ENCODE measurements at regions not wholly inside any gene's neighbourhood (a gene's known extent, or its start where the extent isn't known, plus 50 kb on each side); places are given as distances from the start of the nearest gene placed in this dataset.
A peak's percentile ranks its signal among the peaks of the same experiment; 100 is the strongest.

DNA sequence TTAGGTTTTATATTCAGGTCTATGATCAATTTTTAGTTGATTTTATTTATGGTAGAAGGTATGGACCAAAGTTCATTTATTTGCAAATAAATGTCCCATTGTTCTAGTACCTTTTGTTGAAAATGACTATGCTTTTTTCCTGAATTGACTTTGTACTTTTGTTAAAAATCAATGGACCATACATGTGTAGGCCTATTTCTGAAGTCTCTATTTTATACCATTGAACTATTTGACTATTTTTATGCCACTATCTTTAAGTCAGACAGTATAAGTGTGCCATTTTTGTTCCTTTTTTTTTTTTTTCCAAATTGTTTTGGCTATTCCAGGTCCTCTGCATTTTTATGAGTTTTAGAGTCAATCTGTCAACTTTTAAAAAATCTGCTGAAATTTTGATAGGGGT lies 73.6 kb upstream of the UGP2 start:
- Histone ChIP-seq H3K4me3 (no peak overlapping the region), H3K27ac (no peak overlapping the region)

DNA sequence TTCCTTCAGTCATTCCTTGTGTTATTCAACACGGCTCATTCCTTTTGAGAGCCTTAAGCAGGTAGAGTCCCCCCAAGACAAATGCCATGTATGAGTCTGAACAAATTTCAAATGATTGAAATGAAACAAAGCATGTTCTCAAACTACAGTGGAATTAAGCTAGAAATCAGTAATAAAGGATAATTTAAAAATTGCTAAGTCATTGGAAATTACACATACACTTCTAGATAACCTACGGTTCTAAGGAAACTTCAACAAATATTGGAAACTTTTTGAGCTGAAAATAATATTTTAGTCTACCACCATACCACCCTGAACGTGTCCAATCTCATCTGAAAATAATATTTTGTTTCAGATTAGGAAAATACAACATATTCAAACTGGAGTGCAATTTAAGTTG lies 71.8 kb upstream of the UGP2 start:
- Histone ChIP-seq H3K4me3 (no peak overlapping the region), H3K27ac (no peak overlapping the region)

DNA sequence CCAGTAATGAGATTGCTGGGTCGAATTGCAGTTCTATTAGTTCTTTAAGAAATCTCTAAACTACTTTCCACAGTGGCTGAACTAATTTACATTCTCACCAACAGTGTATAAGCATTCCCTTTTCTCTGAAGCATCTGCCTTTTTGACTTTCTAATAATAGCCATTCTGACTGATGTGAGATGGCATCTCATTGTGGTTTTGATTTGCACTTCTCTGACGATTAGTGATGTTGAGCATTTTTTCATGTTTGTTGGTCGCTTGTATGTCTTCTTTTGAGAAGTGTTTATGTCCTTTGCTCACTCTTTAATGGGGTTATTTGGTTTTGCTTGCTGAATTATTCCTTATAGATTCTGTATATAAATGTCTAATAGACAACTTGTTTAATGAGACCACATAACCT lies 69.6 kb upstream of the UGP2 start:
- H3K27ac ChIP-seq = no peak overlapping the region
- no peak overlapping the region for H3K4me3 ChIP-seq

DNA sequence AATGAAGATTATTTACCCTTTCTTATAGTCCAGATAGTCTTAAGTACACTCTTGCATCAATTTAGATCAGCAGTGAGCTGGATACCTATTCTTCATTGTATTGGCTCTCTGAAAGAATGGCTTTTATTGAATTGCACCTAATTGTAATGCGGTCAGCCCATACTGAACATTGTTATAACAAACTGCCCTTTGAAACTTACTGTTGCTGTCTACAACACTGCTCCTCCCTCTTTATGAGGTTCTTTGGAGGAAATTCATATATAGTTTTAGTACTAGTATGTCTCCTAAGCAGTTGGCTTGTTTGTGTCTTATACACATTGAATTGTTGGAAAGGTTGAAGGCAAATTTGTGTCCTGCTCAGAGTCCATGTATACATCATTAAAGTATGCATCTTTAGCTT lies 66.5 kb upstream of the UGP2 start:
- Histone ChIP-seq H3K4me3 (no peak overlapping the region), H3K27ac (no peak overlapping the region)

DNA sequence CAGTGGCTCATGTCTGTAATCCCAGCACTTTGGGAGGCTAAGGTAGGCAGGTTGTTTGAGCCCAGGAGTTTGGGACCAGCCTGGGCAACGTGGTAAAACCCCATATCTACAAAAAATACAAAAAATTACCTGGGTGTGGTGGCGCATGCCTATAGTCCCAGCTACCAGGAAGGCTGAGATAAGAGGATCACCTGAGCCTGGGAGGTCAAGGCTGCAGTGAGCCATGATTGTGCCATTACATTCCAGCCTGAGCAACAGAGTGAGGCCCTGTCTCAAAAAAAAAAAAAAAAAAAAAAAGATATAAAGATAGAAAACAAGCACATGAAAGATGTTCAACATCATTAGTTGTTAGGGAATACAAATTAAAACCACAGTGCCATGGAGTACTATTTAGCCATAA lies 65.3 kb upstream of the UGP2 start:
- H3K4me3 ChIP-seq = no peak overlapping the region
- no peak overlapping the region for H3K27ac ChIP-seq

DNA sequence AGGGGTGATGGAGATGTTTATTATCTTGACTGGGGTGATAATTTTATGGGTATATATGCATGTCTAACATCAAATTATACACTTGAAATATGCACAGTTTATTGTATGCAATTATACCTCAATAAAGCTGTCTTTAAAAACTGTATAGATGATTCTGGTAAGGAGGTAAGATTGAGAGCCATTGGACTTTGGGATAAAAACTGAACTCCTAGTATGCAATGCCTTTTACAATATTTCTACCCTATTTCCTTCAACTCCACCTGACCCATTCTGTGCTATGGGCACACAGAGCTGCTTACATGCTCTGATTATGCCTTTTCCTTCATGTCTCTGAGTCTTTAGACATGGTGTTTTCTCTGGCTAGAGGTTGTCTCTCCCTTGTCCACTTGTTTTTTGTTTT lies 63.9 kb upstream of the UGP2 start:
- Histone ChIP-seq H3K27ac (no peak overlapping the region), H3K4me3 (no peak overlapping the region)

DNA sequence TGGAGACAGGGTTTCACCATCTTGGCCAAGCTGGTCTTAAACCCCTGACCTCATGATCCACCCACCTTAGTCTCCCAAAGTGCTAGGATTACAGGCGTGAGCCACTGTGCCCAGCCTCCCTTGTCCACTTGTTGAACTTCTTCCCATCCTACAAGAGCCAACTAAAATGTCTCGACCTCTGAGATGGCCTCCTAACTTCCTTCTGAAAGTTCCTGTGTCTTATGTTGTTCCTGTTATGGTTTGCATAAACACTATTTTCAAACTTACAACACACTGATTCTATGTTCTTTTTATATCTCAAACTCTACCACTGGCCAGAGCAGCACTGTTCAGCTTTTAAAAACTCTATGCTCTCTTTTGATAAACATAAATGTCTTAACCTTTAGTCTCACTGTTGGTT lies 63.3 kb upstream of the UGP2 start:
- Histone ChIP-seq H3K27ac (no peak overlapping the region), H3K4me3 (no peak overlapping the region)

DNA sequence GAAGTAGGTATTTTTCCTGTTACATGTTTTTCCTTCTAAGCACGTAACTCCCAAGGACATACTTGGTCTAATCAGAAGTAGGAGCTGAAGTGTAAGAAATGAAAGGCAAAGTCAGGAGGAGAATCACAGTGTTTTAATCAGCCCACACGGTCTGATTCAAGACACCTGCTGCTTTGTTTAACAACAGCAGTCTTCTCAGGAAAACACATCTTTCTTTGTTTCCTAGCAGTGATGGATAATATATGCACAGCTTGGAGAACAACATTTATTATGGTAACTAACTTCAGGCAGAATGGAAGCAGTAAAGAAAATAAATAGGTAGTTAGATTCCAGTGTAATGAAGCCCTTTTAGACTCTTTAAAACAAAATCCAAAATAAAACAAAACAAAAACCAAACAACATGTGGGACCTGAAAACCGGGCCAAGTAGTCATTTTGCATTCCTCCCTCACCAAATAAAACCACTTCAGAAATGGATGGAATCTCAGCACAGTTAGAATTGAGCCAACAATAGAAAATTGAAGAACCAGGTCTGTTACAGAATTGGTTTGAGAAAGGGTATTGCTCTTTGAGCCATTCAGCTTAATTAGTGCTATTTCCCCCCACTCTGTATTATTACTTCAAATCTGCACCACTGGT lies 61.1 kb upstream of the UGP2 start:
- Histone ChIP-seq H3K4me3 (no peak overlapping the region), H3K27ac (peak overlapping the region in 3 of 21 experiments; percentile 7 to 28 (median 16))

DNA sequence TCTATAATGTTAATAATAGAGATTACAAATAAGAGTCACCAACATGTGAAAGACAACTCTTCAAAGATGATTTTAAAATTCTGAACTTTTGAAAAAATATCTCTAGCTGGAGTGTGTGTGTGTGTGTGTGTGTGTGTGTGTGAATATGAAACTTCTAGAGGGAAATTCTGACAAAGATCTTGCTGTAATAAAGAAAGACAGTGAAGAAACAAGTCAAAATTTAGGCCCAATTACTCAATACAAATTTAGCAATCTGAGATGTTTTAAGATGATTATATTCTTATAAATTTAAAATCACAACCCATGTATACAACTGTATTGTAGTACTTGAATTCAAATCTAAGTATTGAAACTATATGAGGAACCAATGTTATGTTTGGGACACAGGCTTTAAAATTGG lies 57.2 kb upstream of the UGP2 start:
- no peak overlapping the region for H3K27ac ChIP-seq
- no peak overlapping the region for H3K4me3 ChIP-seq

DNA sequence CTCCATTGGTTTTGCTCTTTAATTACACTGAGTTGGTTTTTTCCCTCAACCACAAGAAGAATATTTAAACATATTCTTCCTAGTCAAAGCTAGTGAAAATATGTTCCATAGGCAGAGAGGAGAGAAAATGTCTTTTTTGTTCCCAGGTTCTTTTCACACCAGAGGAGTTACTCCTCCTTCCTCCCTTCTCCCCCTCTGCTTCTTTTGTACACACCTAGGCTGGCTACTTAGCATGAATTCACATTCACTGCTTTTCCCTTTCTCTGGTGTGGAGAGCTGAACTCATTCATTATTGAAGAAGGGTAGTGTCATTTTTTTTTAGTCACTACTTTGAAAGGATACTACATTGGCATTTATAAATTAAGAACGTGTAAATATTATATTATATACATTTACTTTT lies 56.6 kb upstream of the UGP2 start:
- H3K4me3 ChIP-seq = no peak overlapping the region
- H3K27ac ChIP-seq = no peak overlapping the region

DNA sequence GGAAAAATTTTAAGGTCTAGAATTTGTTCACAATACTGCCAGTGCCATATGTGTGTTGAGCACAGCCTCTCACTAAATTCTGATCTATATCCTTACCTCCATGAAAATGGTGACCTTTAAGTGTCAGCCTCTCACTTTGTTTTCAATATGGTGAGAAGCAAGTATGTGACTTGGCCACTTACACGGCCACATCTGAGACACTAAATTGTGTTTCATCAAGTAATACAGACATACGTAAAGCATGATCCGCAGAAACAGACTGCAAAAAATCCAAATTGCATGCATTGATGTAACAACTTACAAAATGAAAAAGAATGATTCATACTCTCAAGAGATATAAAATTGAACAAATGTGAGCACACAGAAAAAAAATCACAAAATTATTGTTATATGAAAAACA lies 55.2 kb upstream of the UGP2 start:
- Histone ChIP-seq H3K27ac (no peak overlapping the region), H3K4me3 (no peak overlapping the region)

DNA sequence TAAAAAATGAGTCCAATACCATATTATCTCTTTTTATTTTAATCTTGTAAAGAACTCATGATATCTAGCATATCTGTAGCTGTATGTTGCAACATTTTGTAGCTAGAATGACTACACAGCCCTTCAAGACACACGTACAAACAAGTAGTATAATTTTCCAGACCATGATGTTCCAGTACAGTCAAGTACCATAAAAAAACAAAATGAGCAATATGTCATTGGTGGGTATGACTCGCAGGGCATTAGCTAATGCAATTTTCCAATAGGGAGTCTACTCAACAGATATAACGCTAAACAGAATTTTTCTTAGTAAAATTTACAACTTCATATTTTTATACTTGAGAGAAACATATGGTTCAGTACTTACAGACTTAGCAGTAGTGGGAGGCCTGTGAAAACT lies 53.6 kb upstream of the UGP2 start:
- peak overlapping the region in 1 of 21 experiments; percentile 28 for H3K27ac ChIP-seq
- H3K4me3 ChIP-seq = no peak overlapping the region

DNA sequence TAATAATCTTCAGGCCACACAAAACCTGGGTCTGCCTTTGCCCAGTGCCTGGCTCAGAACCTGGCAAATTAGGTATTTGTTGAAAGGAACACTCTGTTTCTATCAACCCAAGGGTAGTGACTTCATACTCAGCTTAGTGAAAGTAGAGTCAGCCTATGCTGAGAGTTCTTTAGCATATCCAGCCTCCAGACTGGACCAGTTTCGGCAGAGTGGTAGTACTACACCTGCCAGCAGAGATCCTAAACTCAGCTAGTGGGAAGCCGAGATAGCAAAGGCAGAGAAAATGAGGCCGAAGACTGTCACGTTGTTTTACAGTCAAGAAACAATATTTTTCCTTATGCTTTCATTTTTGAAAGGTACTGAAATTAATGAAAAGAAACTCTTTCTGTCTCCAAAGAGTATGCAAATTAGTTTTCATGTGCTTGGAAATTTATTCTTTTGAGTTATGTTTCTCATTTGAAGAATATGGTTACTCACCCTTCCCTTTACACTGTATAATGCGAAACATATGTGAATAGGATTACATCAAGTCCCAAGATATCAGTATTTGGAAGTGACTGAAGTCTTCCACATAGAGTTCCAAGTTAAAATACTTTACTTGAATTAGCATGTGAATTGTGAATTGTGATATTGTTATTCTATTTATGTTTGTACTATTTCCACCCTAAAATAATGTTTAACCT lies 52.2 kb upstream of the UGP2 start:
- H3K27ac ChIP-seq = peak overlapping the region in 11 of 21 experiments; percentile 18 to 70 (median 46)
- H3K4me3 ChIP-seq = no peak overlapping the region

DNA sequence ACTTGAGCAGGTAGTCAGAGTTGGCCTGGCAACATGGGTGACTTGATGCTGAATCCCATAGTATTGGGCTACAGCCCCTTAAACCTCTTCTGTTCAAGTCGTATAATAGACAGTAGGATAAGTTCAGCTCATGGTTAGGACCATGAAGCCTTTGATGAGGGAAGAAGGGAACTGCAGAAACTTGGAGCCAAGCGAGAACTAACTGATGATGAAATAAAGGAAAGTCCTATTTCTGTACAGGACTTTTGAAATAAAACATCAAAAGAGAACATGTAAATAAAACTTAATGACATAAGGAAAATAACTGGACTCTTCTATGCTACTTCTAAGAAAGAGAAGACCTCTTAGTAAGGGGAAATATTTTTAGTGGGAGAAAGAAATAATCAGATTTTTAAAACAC lies 51.2 kb upstream of the UGP2 start:
- H3K4me3 ChIP-seq = no peak overlapping the region
- peak overlapping the region in 10 of 21 experiments; percentile 3 to 76 (median 28) for H3K27ac ChIP-seq

DNA sequence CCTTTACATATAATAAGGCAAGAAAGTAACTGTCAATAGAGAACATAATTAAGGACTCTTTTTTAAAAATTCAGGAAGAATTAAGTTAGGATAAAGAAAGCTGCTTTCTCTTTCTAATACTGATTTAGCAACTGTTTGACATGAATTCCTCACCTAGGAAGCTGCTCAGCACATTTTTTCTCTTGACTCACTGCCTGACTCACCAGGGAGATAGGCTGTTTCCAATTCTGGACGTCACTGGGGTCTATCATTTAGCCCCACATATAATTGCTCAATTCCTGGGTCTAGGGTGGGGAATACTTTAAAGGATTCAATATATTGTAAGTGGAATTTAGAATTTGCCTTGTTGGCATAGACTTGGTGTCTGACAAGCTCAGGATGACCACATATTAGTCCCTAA lies 50.8 kb upstream of the UGP2 start:
- Histone ChIP-seq H3K4me3 (no peak overlapping the region), H3K27ac (peak overlapping the region in 6 of 21 experiments; percentile 3 to 76 (median 35))

DNA sequence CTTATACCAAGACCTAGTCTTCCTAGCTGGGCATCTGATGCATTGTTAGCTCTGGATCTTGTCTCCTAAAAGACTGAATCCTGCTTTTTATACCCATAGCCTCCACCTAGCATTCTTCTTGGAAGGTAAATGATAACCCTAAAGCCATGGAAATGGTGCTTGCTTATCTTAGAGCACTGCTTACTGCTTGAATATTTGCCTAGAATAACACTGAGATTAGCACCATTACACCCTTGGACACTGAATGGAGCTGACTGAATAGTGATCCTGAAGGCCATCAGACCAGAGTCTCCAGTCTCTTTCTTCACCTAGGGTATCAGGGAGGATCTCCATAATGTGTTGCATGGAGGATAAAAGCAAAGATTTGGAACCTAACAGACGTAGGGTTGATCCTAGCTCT lies 50.3 kb upstream of the UGP2 start:
- peak overlapping the region in 5 of 21 experiments; percentile 3 to 76 (median 46) for H3K27ac ChIP-seq

More for the DNA sequence above, 50.3 kb upstream of the UGP2 start:
- H3K4me3 ChIP-seq = no peak overlapping the region
